ENCODE measurements at regions not wholly inside any gene's neighbourhood (a gene's known extent, or its start where the extent isn't known, plus 50 kb on each side); places are given as distances from the start of the nearest gene placed in this dataset.

GRCh38 chrX:106378616-106379015 is 210.5 kb downstream of the PWWP3B start:
- H3K27ac ChIP-seq: no peak overlapping the region
- Mint-ChIP-seq H3K27me3 (ENCODE audit: insufficient read depth, low read depth) (no peaks in the 10 kb centered on the region), H3K36me3 (no peaks in the 10 kb centered on the region), H3K4me3 (no peak overlapping the region), H3K9me3 (peaks cover 4% of the 10 kb centered on the region), H3K4me1 (no peaks in the 10 kb centered on the region), H3K27ac (no peak overlapping the region)
- no peak overlapping the region for H3K9ac ChIP-seq
- H3K79me2 ChIP-seq (ENCODE audit: low read depth): no peaks in the 10 kb centered on the region
- TF ChIP-seq EZH2phosphoT487 (IDR thresholded peaks at IDR 0.05): no peak
- TF ChIP-seq CTCF (IDR thresholded peaks at IDR 0.05): no peak
- TF ChIP-seq EZH2 (IDR thresholded peaks at IDR 0.05): no peak
- no peak for DNase-seq (ENCODE audit: low spot score)
- H3K4me1 ChIP-seq: no peaks in the 10 kb centered on the region
- no peaks in the 10 kb centered on the region for H3K27me3 ChIP-seq
- no peak overlapping the region for H3K4me3 ChIP-seq
- H3K36me3 ChIP-seq: no peaks in the 10 kb centered on the region
- no peaks in the 10 kb centered on the region for H4K20me1 ChIP-seq (ENCODE audit: low read depth)
- peaks cover 12% of the 10 kb centered on the region for H3K9me3 ChIP-seq (ENCODE audit: low read depth)
- H2AFZ ChIP-seq (replicated peaks): no peak overlapping the region
- H3F3A ChIP-seq (ENCODE audit: low read depth): no peaks in the 10 kb centered on the region
- no peak overlapping the region for H3K4me2 ChIP-seq

- no peak for TF ChIP-seq EZH2phosphoT487 (IDR thresholded peaks at IDR 0.05)
- TF ChIP-seq EZH2 (IDR thresholded peaks at IDR 0.05): no peak
- TF ChIP-seq CTCF (IDR thresholded peaks at IDR 0.05): no peak
- Histone ChIP-seq H3K27me3 (no peaks in the 10 kb centered on the region), H3F3A (ENCODE audit: low read depth) (no peaks in the 10 kb centered on the region), H3K27ac (no peak overlapping the region), H3K9ac (no peak overlapping the region), H3K36me3 (no peaks in the 10 kb centered on the region), H3K4me3 (no peak overlapping the region), H2AFZ (replicated peaks) (no peak overlapping the region), H3K9me3 (ENCODE audit: low read depth) (no peaks in the 10 kb centered on the region), H3K79me2 (ENCODE audit: low read depth) (no peaks in the 10 kb centered on the region), H3K4me2 (no peak overlapping the region), H3K4me1 (no peaks in the 10 kb centered on the region), H4K20me1 (ENCODE audit: low read depth) (no peaks in the 10 kb centered on the region)
- H3K27ac Mint-ChIP-seq: no peak overlapping the region
- peaks cover 5% of the 10 kb centered on the region for H3K27me3 Mint-ChIP-seq (ENCODE audit: insufficient read depth, low read depth)
- no peaks in the 10 kb centered on the region for H3K9me3 Mint-ChIP-seq
- H3K4me3 Mint-ChIP-seq: no peak overlapping the region
- no peaks in the 10 kb centered on the region for H3K36me3 Mint-ChIP-seq
- H3K4me1 Mint-ChIP-seq: no peaks in the 10 kb centered on the region
- DNase-seq (ENCODE audit: low spot score): no peak
Measured at GRCh38 chrX:106391284-106391911, 220.4 kb upstream of the RADX start.

- no peaks in the 10 kb centered on the region for H3K9me3 Mint-ChIP-seq
- H2AFZ ChIP-seq (replicated peaks): no peak overlapping the region
- H3K79me2 ChIP-seq (ENCODE audit: low read depth): no peaks in the 10 kb centered on the region
- H3K4me2 ChIP-seq: no peak overlapping the region
- no peaks in the 10 kb centered on the region for H3F3A ChIP-seq (ENCODE audit: low read depth)
- DNase-seq (ENCODE audit: low spot score): no peak
- no peaks in the 10 kb centered on the region for H4K20me1 ChIP-seq (ENCODE audit: low read depth)
- no peaks in the 10 kb centered on the region for H3K4me1 ChIP-seq
- TF ChIP-seq CTCF (IDR thresholded peaks at IDR 0.05): no peak
- no peak for TF ChIP-seq EZH2phosphoT487 (IDR thresholded peaks at IDR 0.05)
- no peak for TF ChIP-seq EZH2 (IDR thresholded peaks at IDR 0.05)
- no peaks in the 10 kb centered on the region for H3K36me3 Mint-ChIP-seq
- no peaks in the 10 kb centered on the region for H3K36me3 ChIP-seq
- no peaks in the 10 kb centered on the region for H3K27me3 ChIP-seq
- H3K4me3 Mint-ChIP-seq: no peak overlapping the region
- H3K4me3 ChIP-seq: no peak overlapping the region
- H3K27me3 Mint-ChIP-seq (ENCODE audit: insufficient read depth, low read depth): peaks cover 5% of the 10 kb centered on the region
- H3K27ac Mint-ChIP-seq: no peak overlapping the region
- H3K9ac ChIP-seq: no peak overlapping the region
- no peak overlapping the region for H3K27ac ChIP-seq
- no peaks in the 10 kb centered on the region for H3K9me3 ChIP-seq (ENCODE audit: low read depth)
- H3K4me1 Mint-ChIP-seq: no peaks in the 10 kb centered on the region
Measured at GRCh38 chrX:106392346-106392745, 219.4 kb upstream of the RADX start.
